ENCODE measurements at regions not wholly inside any gene's neighbourhood (a gene's known extent, or its start where the extent isn't known, plus 50 kb on each side); places are given as distances from the start of the nearest gene placed in this dataset.
A peak's percentile ranks its signal among the peaks of the same experiment; 100 is the strongest.
"Not testable (repeated sequence)": the region's sequence is repeated elsewhere in the genome, so short reads cannot be mapped to it uniquely, and the experiment has no call there.

DNA sequence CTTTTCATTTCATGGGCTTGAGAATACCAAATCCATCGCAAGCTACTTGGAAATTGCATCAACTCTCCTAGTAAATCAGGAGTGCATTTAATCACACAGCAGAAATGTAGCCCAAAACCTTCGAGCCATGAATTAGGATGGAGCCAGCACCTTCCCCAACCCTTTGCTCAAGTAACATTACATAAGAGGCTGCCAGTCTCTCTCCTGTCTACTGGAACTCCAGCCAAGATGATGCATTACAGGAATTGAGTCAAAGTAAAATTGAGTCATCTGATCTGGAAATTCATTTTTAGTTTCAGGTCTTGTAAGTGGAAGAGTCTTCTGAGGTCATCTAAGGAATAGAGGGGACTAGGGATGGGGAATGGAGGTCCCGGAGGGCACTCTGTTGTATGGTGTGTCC is 69.7 kb upstream of the FHIP2A start:
- DNase-seq: no peak
- TF ChIP-seq, protein P1, sequence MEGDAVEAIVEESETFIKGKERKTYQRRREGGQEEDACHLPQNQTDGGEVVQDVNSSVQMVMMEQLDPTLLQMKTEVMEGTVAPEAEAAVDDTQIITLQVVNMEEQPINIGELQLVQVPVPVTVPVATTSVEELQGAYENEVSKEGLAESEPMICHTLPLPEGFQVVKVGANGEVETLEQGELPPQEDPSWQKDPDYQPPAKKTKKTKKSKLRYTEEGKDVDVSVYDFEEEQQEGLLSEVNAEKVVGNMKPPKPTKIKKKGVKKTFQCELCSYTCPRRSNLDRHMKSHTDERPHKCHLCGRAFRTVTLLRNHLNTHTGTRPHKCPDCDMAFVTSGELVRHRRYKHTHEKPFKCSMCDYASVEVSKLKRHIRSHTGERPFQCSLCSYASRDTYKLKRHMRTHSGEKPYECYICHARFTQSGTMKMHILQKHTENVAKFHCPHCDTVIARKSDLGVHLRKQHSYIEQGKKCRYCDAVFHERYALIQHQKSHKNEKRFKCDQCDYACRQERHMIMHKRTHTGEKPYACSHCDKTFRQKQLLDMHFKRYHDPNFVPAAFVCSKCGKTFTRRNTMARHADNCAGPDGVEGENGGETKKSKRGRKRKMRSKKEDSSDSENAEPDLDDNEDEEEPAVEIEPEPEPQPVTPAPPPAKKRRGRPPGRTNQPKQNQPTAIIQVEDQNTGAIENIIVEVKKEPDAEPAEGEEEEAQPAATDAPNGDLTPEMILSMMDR (IDR thresholded peaks at IDR 0.05): no peak
- no peak for TF ChIP-seq POLR2A (IDR thresholded peaks at IDR 0.05)
- no peak for ATAC-seq
- Histone ChIP-seq H3K9me3 (no peaks in the 10 kb centered on the region), H3K27ac (peak overlapping the region in 6 of 12 donors; percentile 18 to 37 (median 26)), H3K27me3 (no peaks in the 10 kb centered on the region), H3K4me1 (peaks cover 10 to 90% (median 47%) of the 10 kb centered on the region in 12 donors), H3K36me3 (no peaks in the 10 kb centered on the region), H3K4me3 (no peak overlapping the region)
- intact Hi-C loops (cut with DNase I): no loop called here
- WGBS, 4 donors: 75 to 84% (median 80%) methylated on average over 3 of the region's 3 CpGs

DNA sequence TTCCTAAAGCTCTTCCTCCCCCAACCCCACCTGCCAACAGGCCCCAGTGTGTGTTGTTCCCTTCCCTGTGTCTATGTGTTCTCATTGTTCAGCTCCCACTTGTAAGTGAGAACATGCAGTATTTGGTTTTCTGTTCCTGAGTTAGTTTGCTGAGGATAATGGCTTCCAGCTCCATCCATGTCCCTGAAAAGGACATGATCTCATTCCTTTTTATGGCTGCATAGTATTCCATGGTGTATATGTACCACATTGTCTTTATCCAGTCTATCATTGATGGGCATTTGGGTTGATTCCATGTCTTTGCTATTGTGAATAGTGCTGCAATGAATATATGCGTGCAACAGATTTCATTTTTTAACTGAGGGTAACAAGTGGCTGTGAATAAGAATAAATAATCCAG is 69.0 kb upstream of the FHIP2A start:
- H3K27me3 ChIP-seq; H3K4me3 ChIP-seq; ATAC-seq; H3K36me3 ChIP-seq; H3K9me3 ChIP-seq; intact Hi-C loops (cut with DNase I); DNase-seq: not testable (repeated sequence)
- Histone ChIP-seq H3K4me1 (peaks cover 13 to 92% (median 48%) of the 10 kb centered on the region in 12 donors), H3K27ac (peak overlapping the region in 4 of 12 donors; percentile 25 to 57 (median 32))
- 43 to 100% (median 97%) methylated on average over 1 of the region's 1 CpG for WGBS, 4 donors

DNA sequence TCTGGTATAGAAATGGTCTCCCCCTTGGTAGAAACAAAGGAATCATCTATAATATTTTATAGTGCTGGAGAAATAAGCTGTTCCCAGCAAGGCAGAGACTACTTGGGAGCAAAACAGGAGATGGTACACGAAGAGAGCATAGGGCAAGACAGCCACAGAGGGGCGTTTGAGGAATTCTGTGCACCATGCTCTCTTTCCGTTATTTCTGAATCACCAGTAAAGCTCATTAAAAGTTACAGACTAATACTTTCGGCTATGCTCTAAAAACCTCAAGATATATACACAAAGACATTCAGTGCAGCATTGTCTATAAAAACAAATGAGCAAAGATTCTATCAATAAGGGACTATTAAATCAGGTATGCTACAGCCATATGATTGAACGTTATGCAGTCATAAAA is 68.5 kb upstream of the FHIP2A start:
- DNase-seq (no peak), ATAC-seq (no peak)
- Histone ChIP-seq H3K4me1 (peaks cover 13 to 92% (median 45%) of the 10 kb centered on the region in 12 donors), H3K27me3 (no peaks in the 10 kb centered on the region), H3K9me3 (no peaks in the 10 kb centered on the region), H3K36me3 (no peaks in the 10 kb centered on the region), H3K27ac (peak overlapping the region in 5 of 12 donors; percentile 44 to 61 (median 55)), H3K4me3 (no peak overlapping the region)
- WGBS, 4 donors: 64 to 67% (median 65%) methylated on average over 5 of the region's 5 CpGs
- intact Hi-C loops (cut with DNase I): no loop called here
- TF ChIP-seq, protein P1 (IDR thresholded peaks at IDR 0.05): no peak

DNA sequence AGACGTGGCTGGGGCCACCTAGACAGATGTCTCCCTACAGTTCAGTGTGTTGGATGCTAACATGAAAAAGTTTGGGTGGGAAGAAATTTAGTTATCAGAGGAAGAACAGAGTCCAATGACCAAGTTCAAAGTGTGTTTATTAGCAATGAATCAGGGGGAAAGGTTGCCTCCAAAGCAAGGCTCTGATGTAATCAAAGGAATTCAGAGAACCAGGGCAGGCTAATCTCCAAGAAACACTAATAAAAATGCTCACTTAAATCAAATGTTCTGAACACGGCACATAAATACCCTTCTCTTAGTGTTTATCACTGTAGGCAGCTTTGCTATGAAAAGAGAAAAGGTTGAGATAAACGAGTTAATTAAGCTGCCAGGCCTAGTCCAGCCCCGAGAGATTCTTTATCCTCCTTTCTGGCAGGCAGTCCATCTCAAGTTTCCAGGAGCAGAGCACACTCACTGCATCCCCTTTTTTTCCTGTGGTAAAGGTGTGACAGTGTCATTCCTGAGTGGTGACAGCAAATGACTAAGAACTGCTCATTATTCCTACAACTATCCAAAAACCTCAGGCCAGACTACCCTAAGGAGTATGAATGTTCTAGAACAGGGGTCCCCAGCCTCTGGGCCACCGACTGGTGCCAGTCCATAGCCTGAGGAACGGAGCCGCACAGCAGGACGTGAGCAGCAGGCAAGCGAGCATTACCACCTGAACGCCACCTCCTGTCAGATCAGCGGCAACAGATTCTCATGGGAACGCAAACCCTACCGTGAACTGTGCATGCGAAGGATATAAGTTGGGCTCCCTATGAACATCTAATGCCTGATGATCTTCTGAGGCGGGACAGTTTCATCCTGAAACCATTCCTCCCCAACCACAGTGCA is 66.9 kb upstream of the FHIP2A start:
- H3K36me3 ChIP-seq: no peaks in the 10 kb centered on the region
- H3K27ac ChIP-seq: peak overlapping the region; percentile 17 to 61 (median 48)
- ATAC-seq (peak in 3 of 4 donors; percentile 10 to 50 (median 41)), DNase-seq (no peak)
- WGBS, 4 donors: 61 to 70% (median 63%) methylated on average over 10 to 15 of the region's 15 CpGs
- no peaks in the 10 kb centered on the region for H3K27me3 ChIP-seq
- peaks cover 7 to 92% (median 45%) of the 10 kb centered on the region in 12 donors for H3K4me1 ChIP-seq
- no peaks in the 10 kb centered on the region for H3K9me3 ChIP-seq
- TF ChIP-seq, protein P1 (IDR thresholded peaks at IDR 0.05): no peak
- no peak for TF ChIP-seq POLR2A (IDR thresholded peaks at IDR 0.05)
- intact Hi-C loops (cut with DNase I): loop anchor here in 3 of 10 donors (5.0 kb wide), 2 partner anchors 32 to 37 kb away; no protein-coding TSS in a partner anchor
- H3K4me3 ChIP-seq: no peak overlapping the region

Measured in heart left ventricle (tissue), 16 donors.